Amniotic epithelial cell (primary cell): ENCODE measurements at regions not wholly inside any gene's neighbourhood (a gene's known extent, or its start where the extent isn't known, plus 50 kb on each side); places are given as distances from the start of the nearest gene placed in this dataset.
"Not testable (repeated sequence)": the region's sequence is repeated elsewhere in the genome, so short reads cannot be mapped to it uniquely, and the experiment has no call there.

Experiments
- DNase-seq: peaks from one replicate; pipeline ENCODE4 v3.0.0-alpha.2; 2010; ENCODE audit warnings: low read depth

DNA sequence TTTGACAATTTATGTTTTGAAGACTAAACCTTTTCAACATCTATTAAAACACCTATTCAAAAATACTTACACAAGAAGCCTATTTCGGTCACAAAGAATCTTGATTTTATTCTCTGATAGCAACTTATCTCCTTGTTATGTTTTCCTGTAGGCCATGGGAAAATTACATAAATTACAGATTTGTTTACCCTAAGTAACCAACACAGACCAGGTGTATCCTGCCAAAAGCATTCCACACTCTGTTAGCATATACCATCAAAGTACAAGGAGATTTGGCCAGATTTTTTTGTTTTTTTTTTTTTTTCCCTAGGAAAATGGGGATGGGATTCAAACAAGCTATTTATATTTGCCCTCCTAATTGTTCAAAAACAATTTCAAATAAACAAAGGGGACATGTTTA is 497.9 kb upstream of the MAGEB18 start:
- no peak for DNase-seq

DNA sequence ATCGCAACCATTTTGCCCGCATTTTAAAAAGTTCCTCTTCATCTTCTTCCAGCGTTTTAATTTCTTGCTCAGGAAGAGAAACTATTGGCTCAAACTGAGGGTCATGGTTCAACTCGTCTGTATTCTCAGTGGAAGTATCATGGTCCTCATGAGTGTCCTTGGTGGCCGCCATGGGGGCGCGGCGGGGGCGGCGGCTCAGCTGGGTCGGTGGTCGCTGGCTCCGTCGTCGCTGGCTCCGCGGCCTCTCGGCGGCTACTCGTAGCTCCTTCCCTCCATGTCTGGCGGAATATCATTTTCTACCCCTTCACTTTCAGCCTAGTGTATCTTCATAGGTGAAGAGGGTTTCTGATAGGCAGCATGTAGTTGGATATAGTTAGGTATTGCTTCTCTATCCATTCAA is 492.0 kb upstream of the MAGEB18 start:
- DNase-seq: no peak

DNA sequence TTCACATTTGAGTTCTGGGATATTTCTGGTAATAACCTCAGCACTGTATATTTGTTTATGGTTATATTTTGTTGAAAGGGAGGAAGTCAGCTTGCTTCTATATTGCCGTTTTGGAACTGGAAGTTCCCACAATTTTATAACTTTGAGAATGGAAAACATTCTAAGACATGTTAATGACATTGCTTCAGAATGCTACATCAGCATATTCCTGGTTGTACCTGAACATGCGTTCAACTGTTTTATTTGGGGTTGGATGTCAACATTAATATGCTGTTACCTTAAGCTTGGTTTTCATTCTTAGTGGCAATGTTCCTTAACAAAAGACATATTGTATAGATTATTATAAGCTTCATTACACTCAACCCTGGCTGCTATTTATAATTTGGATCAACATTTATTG is 489.4 kb upstream of the MAGEB18 start:
- no peak for DNase-seq

DNA sequence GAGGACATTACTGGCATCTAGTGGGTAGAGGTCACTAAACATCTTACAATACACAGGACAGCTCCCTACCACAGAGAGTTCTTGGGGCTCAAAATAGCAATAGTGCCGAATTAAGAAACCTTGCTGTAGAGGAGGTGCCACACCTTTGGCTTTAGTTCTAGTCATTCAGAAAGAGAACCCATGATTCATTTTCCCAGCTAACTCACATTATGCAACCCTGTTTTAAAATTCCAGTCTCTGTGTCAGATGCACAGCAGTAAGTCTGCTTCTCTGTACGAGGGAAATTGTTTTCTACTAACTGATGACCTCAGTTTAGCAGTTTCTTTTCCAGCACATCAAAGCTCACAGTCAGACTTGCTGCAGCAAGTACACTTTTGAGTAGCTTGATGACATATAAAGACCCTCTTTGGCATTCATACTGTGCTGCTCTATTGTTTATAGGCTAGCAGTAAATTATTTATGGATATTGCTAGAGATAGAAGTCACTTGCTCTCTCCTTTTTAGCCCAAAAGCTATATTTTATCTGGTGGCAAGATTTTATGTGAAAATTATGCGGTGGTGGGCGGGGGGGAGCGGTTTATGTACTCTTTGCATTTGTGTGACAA is 487.8 kb upstream of the MAGEB18 start:
- peak; percentile 3 for DNase-seq

DNA sequence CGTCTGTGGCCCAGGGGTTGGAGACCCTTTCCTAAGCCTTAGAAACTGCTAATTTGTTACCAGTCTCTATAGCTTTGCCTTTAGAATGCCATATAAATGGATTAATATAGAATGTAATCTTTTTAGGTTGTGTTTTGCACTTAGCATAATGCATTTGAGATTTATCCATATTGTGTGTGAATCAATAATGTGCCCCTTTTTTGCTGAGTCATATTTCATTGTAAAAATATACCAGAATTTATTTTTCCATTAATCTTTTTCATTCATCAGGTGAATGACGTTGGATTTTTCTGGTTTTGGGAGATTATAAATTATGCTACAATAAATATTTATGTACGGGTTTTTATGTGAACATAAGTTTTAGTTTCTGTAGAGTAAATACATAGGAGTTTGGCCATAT is 478.8 kb upstream of the MAGEB18 start:
- no peak for DNase-seq

DNA sequence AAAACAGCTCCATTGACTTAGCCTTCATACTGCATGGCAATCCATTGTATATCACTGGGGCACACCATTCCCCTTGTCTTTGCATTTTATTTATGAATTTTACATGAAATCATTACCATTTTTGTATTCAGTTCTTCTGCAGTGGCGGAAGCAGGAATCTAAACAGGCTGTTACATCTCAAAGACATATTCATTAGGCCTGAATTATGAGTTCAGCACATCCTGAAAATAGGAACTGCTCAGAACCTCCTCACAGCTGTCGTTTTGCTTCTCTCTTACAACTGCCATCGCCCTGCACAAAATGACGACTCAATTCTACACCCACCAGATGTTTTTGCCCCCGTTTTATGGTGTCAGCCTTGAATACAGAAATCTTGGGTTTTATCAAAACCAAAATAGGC is 474.4 kb upstream of the MAGEB18 start:
- no peak for DNase-seq

DNA sequence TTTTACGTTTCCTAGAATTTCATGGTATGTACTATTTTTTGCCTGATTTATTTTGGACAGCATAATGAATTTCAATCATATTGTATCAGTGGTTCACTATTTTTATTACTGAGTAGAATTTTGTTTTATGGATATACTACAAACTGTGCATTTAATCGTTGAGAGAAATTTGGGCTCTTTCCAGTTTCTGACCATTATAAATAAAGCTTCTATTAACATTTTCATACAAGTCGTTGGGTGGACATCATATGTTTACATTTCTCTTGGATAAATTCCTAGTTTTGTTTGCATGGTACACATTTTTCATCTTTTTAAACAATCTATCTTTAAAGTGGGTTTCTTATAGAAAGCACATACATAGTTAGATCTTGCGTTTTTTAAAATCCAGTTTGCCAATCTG is 472.7 kb upstream of the MAGEB18 start:
- no peak for DNase-seq

DNA sequence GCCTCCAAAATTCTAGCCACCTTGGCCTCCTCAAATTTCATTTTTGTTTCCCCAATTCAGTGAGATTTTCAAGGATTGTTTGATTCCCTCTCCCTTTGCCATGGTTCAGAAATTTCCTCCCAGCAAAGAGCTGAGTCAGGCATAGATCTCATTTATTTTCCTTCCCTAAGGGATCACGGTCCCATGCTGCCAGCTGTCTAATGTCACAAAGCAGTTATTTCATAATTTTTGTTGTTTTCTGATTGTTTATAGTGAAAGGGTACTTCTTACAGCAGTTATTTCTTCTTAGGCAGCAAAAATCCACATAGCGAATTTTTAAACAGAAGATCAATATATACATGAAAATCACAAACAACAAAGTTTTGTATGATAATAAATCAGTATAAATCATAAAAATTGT is 470.5 kb upstream of the MAGEB18 start:
- no peak for DNase-seq

DNA sequence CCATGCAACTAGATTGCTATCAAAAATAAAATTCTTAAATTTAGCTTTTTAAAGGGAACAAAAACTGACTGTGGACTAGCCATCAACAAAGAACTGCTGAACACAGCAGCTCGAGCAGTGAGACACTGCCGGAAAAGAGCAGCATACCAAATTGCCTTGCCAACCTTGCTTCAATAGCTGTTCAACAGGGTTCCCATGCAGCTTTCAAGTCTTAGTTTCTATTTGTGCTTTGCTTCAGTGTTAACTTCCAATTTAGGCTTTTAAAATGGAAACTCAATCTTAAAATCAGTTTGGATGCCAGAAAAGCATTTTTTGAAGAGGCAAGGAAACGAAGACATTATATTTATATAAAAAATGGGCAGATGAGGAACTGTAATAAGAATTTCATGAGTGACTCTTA is 463.4 kb upstream of the MAGEB18 start:
- no peak for DNase-seq

DNA sequence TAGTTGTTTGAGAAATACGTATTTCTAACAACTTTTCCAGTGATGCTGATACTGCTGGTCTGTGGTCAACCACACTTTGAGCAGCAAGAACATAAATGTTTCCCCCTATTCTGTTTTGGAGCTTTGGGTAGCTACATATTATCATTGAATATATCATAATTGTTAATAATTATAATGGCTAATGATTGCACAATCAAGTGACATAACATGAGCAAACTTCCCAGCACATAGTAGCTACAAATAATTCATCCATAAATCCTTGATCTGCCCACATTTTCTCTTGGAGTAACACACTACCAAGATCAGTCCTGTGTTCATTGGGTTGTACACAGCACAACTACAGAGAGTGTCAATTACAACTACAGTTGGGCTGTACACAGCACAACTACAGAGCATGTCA is 436.3 kb upstream of the MAGEB18 start:
- DNase-seq: no peak

DNA sequence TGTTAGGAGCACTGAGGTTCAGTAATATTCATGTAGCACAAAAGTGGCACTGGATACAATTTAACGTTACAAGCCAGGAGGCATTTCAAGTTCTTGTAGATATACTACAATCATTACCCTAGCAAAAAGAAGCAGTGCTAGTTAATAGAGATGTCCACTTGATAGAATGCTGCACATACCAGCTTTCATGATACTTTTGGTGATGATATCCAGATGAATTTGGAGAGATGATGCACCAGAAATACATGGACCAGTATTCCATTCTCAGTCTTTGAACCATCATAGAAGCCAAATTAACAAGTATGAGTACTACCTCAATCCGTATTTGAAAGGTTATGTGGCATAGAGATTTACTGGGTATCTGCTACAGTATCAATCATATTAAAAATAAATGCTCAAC is 421.0 kb upstream of the MAGEB18 start:
- no peak for DNase-seq

DNA sequence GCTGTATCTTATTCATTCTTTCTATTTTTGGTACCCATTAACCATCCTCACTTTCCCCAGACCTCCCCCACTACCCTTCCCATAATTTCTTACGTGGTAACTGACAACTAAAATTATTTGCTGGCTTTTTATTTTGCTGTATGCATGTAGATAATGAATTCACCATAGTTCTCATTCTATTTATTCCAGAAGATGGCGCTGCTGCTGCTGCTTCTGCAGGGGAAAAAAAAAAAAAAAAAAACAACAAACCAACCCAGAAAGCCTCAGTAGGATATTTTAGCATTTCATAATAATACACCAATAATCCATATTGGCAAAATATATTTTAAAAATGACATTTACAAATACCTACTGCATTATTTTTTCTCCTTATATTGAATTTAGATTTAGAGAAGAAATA is 416.6 kb upstream of the MAGEB18 start:
- peak; percentile 9 for DNase-seq

DNA sequence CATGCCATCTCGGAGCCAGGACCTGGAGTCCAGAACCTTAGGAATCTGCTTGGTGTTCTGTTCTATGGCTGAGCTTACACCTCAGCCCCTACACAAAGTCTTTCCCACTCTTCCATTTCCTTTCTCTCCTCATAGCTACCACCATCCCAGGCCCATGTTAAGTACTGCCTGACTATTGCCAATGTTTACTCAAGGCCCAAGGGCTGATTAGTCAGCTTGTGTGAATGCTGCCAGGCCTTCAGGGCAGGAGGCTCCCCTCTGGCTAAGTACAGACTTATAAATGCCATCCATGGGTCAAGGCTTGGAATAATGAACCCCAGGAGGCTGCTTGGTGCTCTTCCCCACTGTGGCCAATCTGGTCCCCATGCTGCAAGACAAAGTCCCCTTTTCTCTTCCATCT is 411.6 kb upstream of the MAGEB18 start:
- DNase-seq: no peak

DNA sequence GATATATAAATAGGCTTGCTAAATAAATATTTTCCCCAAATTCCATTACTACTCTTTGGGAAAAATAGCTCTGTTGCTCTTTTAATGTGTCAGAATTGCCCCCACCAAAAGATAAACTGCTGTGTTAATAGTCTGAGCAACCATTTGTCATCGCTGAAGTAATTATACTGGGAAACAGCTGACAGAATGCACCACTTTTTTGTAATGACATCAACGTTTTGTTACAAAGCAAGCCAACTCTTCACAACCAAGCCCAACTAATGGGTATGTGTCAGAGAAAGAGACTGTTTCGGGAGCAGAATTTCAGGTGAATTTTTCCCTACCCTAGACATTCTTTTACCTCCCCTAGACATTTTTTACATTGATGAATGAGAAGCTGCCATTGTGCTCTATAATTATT is 405.0 kb upstream of the MAGEB18 start:
- DNase-seq: no peak

DNA sequence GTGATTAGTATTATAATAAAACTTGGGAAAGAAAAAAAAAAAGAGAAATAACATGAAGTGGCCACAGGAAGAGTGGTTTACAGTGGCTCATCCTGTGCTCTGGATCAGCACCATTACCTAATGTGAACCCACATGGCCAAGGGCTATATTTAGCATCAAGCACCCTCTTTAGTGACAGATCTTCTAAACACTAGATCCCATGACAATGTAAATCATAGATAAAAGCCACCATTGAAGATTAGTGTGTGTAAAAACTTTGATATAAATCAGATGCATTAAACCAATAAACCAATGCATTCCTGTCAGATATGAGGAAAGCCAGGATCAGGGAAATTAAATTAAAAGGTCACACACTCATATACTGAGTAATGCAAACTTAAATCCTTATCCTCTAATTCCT is 400.6 kb upstream of the MAGEB18 start:
- DNase-seq: no peak

DNA sequence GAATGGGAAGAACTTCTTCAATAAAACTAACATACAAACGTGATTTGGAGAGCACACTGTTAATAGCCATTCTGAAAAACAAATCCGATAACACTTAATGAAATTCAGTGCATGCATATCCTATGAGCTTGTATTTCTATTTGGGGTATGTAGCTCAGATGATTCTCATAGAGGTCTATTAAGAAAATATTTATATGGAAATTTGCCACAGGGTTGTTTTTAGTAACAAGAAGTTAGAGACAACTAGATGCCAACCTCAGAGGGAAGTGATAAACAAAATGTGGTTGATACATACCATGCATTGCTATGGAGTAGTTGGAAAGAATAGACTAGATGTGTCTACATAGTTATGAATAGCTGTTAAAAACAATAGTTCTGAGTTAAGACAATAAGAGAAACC is 395.8 kb upstream of the MAGEB18 start:
- DNase-seq: no peak

DNA sequence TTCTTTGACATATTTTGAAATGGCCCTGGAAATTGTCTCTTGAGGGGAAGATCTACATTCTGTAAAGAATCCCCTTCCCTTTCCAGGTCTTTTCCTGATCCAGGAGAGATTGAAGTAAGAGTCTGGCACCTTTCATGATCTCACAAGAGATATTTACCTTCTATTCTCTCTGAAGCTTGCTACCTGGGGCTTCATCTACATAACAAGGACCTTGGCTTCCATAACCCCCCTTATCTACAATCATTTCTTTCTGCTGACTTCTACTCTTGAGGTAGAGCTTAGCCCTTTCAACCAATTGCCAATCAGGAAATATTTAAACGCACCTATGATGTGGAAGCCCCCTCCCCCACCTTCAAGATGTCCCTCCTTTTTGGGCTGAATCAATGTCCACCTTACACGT is 383.7 kb upstream of the MAGEB18 start:
- no peak for DNase-seq

DNA sequence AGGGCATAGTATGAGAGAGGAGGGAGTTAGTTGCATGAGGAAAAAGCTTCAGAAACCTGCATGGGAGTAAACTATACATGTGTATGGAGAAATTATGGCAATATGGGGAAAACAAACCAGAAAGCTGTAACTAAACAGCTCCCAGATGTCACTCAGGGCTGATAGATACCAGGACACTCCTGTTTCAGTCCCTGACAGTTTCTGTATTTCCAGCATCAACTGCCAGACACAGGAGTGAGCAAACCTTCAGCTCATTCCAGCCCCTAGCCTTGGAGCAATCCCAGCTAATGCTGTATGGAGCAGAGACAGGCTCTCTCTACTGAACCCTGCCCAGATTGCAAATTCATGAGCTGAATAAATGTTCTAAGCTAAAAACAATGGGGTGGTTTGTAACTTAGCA is 382.9 kb upstream of the MAGEB18 start:
- DNase-seq: no peak

DNA sequence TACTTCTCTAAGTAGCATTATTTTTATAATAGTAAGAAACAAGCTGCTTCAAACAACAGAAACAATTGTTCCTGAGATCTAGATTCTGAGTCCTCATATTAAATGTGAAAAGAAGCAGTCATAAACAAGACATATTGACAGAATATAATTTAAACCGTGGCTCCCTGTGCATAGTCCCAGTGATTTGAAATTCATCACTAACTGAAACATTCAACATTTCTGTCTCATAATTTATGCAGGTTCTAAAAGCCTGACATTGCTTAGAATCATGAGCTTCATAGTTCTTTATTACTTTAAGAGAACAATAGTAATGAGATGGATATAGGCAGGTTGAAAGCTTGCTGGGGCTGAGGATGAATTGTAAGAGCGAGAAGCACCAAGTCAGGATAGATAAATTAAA is 375.5 kb upstream of the MAGEB18 start:
- no peak for DNase-seq

DNA sequence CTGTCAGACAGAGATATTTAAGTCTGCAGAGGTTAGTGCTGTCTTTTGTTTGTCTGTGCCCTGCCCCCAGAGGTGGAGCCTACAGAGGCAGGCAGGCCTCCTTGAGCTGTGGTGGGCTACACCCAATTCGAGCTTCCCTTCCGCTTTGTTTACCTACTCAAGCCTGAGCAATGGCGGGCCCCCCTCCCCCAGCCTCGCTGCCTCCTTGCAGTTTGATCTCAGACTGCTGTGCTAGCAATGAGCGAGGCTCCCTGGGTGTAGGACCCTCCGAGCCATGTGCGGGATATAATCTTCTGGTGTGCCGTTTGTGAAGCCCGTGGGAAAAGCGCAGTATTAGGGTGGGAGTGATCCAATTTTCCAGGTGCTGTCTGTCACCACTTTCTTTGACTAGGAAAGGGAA is 366.3 kb upstream of the MAGEB18 start:
- not testable (repeated sequence) for DNase-seq

DNA sequence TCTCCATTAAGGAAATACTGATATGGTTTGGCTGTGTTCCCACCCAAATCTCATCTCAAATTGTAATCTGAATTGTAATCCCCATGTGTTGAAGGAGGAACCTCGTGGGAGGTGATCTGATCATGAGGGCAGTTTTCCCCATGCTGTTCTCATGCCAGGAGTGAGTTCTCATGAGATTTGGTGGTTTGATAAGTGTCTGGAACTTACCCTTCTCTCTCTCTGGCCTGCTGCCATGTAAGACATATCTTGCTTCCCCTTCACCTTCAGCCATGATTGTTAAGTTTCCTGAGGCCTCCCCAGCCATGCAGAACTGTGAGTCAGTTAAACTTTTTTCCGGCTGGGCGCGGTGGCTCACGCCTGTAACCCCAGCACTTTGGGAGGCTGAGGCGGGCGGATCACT is 340.3 kb upstream of the MAGEB18 start:
- peak; percentile 14 for DNase-seq

DNA sequence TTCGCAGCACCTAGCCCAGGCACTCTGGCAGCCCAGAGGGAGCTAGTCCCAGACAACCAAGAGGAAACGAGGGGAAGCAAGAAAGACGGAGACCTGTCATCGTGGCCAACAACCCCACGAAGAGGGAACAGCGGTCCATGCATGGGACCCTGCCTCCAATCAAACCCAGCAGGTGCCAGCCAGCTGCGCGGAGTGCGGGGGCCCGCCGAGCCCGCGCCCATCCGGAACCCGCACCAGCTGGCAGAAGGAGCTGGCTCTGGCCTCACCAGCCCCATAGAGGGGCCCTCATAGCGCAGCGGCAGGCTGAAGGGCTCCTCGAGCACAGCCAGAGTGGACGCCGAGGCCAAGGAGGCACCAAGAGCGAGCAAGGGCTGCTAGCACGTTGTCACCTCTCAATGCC is 332.4 kb upstream of the MAGEB18 start:
- DNase-seq: no peak

DNA sequence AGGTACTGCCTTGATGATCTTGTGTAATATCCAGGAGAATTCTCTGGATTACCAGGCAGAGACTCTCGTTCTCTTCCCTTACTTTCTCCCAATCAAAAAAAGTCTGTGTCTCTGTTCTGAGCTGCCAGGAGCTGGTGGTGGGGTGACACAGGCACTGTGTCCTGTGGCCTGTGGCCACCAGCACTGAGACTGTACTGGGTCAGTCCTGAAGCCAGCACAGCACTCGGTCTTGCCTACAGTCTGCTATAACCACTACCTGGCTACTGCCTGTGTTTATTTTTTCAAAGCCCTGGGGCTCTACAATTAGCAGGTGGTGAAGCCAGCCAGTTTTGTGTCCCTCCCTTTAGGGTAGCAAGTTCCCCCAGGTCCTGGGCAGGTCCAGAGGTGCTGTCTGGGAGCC is 331.1 kb upstream of the MAGEB18 start:
- no peak for DNase-seq

DNA sequence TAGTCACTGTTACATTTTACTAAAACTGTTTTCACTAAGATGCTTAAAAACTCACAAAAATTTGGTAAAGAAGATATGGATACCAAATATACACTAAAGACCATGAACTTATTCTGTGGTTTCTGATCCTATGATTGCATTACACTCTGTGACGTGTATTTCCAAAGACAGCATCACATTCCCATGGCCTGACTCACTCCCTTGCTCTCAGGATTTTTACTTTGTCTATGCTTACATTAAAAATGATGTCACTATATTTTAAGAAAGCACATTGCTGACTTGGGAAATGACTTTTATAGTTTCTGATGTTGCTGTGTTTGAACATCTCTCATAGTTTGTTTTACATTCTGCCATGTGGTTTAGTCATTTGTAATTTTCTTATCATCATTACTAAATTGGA is 327.9 kb upstream of the MAGEB18 start:
- peak; percentile 66 for DNase-seq

DNA sequence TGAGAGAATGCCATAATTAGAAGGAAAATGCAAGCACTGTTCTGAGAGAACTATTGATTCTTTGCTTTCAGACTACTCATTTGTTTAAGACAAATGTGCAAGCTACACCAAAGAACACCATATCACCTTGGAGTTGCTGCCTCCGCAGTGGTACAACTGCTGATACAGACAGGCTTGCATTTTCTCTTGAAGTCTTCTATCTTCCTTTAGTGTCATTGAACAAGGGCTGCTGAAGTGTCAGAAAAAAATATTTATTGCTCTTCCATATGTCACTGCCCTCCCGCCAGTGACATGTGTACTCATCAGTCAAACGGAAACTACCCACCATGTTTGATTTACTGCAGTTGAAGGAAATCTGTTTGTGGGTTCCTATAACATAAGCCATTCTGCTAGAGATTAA is 318.3 kb upstream of the MAGEB18 start:
- no peak for DNase-seq
